DMS 273 (cell line): ENCODE measurements at regions not wholly inside any gene's neighbourhood (a gene's known extent, or its start where the extent isn't known, plus 50 kb on each side); places are given as distances from the start of the nearest gene placed in this dataset.

Experiments used
- DNase-seq: peaks from one replicate; lab custom pipeline; 2025; ENCODE audit not compliant: unreplicated experiment; lab: John Stamatoyannopoulos, UW

GRCh38 chr10:65294329-65294728, 1631.5 kb upstream of the LRRTM3 start:
- no peak for DNase-seq

- DNase-seq: no peak
Measured at GRCh38 chr10:65301181-65301580, 1624.7 kb upstream of the LRRTM3 start.

GRCh38 chr10:65306201-65306600, 1619.6 kb upstream of the LRRTM3 start:
- DNase-seq: no peak

- no peak for DNase-seq
Measured at GRCh38 chr10:65312876-65313275, 1613.0 kb upstream of the LRRTM3 start.

- no peak for DNase-seq
Measured at GRCh38 chr10:65313406-65313805, 1612.4 kb upstream of the LRRTM3 start.

- DNase-seq: no peak
Measured at GRCh38 chr10:65314253-65314652, 1611.6 kb upstream of the LRRTM3 start.

GRCh38 chr10:65319493-65319892, 1606.3 kb upstream of the LRRTM3 start:
- no peak for DNase-seq

GRCh38 chr10:65320236-65321026, 1605.4 kb upstream of the LRRTM3 start:
- DNase-seq: no peak

GRCh38 chr10:65323802-65324201, 1602.0 kb upstream of the LRRTM3 start:
- no peak for DNase-seq

- DNase-seq: no peak
Measured at GRCh38 chr10:65325913-65326312, 1599.9 kb upstream of the LRRTM3 start.

- DNase-seq: no peak
Measured at GRCh38 chr10:65328486-65328885, 1597.3 kb upstream of the LRRTM3 start.

- no peak for DNase-seq
Measured at GRCh38 chr10:65335311-65335710, 1590.5 kb upstream of the LRRTM3 start.

- DNase-seq: no peak
Measured at GRCh38 chr10:65340340-65340739, 1585.5 kb upstream of the LRRTM3 start.

GRCh38 chr10:65341323-65341925, 1584.4 kb upstream of the LRRTM3 start:
- DNase-seq: peak; percentile 2

GRCh38 chr10:65342245-65342644, 1583.6 kb upstream of the LRRTM3 start:
- no peak for DNase-seq

- DNase-seq: no peak
Measured at GRCh38 chr10:65346466-65346865, 1579.4 kb upstream of the LRRTM3 start.

- DNase-seq: no peak
Measured at GRCh38 chr10:65348637-65349036, 1577.2 kb upstream of the LRRTM3 start.

- no peak for DNase-seq
Measured at GRCh38 chr10:65350611-65351010, 1575.2 kb upstream of the LRRTM3 start.

GRCh38 chr10:65355141-65355680, 1570.6 kb upstream of the LRRTM3 start:
- DNase-seq: no peak

- DNase-seq: peak; percentile 6
Measured at GRCh38 chr10:65358565-65358964, 1567.3 kb upstream of the LRRTM3 start.

GRCh38 chr10:65360497-65360896, 1565.3 kb upstream of the LRRTM3 start:
- DNase-seq: no peak

GRCh38 chr10:65365878-65366277, 1560.0 kb upstream of the LRRTM3 start:
- DNase-seq: no peak
